ENCODE measurements at regions not wholly inside any gene's neighbourhood (a gene's known extent, or its start where the extent isn't known, plus 50 kb on each side); places are given as distances from the start of the nearest gene placed in this dataset.

- Histone ChIP-seq H3K9me2 (ENCODE audit: insufficient read depth, low read length) (no peaks in the 10 kb centered on the region), H3K4me3 (ENCODE audit: low read length) (no peak overlapping the region), H3F3A (ENCODE audit: insufficient read depth, low read length, poor library complexity, severe bottlenecking) (no peaks in the 10 kb centered on the region), H3K9ac (ENCODE audit: low read length) (no peak overlapping the region), H3K4me2 (ENCODE audit: low read length) (no peak overlapping the region), H3K79me2 (replicated peaks; ENCODE audit: insufficient read depth, low read length) (no peaks in the 10 kb centered on the region), H3K27ac (ENCODE audit: low read length) (no peak overlapping the region), H3K27me3 (ENCODE audit: insufficient read depth, low read depth, low read length) (no peaks in the 10 kb centered on the region), H3K9me3 (ENCODE audit: low read length) (no peaks in the 10 kb centered on the region), H2AFZ (ENCODE audit: low read depth, low read length) (no peak overlapping the region), H4K20me1 (ENCODE audit: insufficient read depth) (no peaks in the 10 kb centered on the region), H3K36me3 (ENCODE audit: insufficient read depth, low read length) (no peaks in the 10 kb centered on the region)
- TF ChIP-seq RAD21 (conservative IDR thresholded peaks at IDR 0.05) (no peak), EP300 (conservative IDR thresholded peaks at IDR 0.05; ENCODE audit: poor library complexity, severe bottlenecking) (no peak), POLR2AphosphoS5 (IDR thresholded peaks at IDR 0.05) (no peak), CTCF (IDR thresholded peaks at IDR 0.05; ENCODE audit: poor library complexity, severe bottlenecking) (no peak), REST (IDR thresholded peaks at IDR 0.05; ENCODE audit: borderline replicate concordance) (no peak), MXI1 (conservative IDR thresholded peaks at IDR 0.05; ENCODE audit: poor library complexity, severe bottlenecking) (no peak), TAF1 (IDR thresholded peaks at IDR 0.05; ENCODE audit: low read depth) (no peak), EZH2 (IDR thresholded peaks at IDR 0.05; ENCODE audit: borderline replicate concordance, insufficient read depth, low read length, poor library complexity, severe bottlenecking) (no peak), SMC3 (conservative IDR thresholded peaks at IDR 0.05; ENCODE audit: poor library complexity) (no peak)
These were observed 134.6 kb upstream of the NPY2R start for GRCh38 chr4:155073852-155074251.

- Histone ChIP-seq H3K9me2 (ENCODE audit: insufficient read depth, low read length) (no peaks in the 10 kb centered on the region), H3K36me3 (ENCODE audit: insufficient read depth, low read length) (no peaks in the 10 kb centered on the region), H3K9ac (ENCODE audit: low read length) (no peak overlapping the region), H4K20me1 (ENCODE audit: insufficient read depth) (no peaks in the 10 kb centered on the region), H3K27ac (ENCODE audit: low read length) (no peak overlapping the region), H3F3A (ENCODE audit: insufficient read depth, low read length, poor library complexity, severe bottlenecking) (no peaks in the 10 kb centered on the region), H3K4me2 (ENCODE audit: low read length) (no peak overlapping the region), H3K4me3 (ENCODE audit: low read length) (no peak overlapping the region), H2AFZ (ENCODE audit: low read depth, low read length) (no peak overlapping the region), H3K27me3 (ENCODE audit: insufficient read depth, low read depth, low read length) (no peaks in the 10 kb centered on the region), H3K79me2 (replicated peaks; ENCODE audit: insufficient read depth, low read length) (no peaks in the 10 kb centered on the region), H3K9me3 (ENCODE audit: low read length) (no peaks in the 10 kb centered on the region)
- TF ChIP-seq CTCF (IDR thresholded peaks at IDR 0.05; ENCODE audit: poor library complexity, severe bottlenecking), result no peak
- no peak for TF ChIP-seq REST (IDR thresholded peaks at IDR 0.05; ENCODE audit: borderline replicate concordance)
- TF ChIP-seq POLR2AphosphoS5 (IDR thresholded peaks at IDR 0.05), result no peak
- TF ChIP-seq SMC3 (conservative IDR thresholded peaks at IDR 0.05; ENCODE audit: poor library complexity), result no peak
- no peak for TF ChIP-seq TAF1 (IDR thresholded peaks at IDR 0.05; ENCODE audit: low read depth)
- no peak for TF ChIP-seq RAD21 (conservative IDR thresholded peaks at IDR 0.05)
- TF ChIP-seq EZH2 (IDR thresholded peaks at IDR 0.05; ENCODE audit: borderline replicate concordance, insufficient read depth, low read length, poor library complexity, severe bottlenecking), result no peak
These were observed 132.1 kb upstream of the NPY2R start for GRCh38 chr4:155076256-155076785.
